ENCODE measurements at regions not wholly inside any gene's neighbourhood (a gene's known extent, or its start where the extent isn't known, plus 50 kb on each side); places are given as distances from the start of the nearest gene placed in this dataset.
"Not testable (repeated sequence)": the region's sequence is repeated elsewhere in the genome, so short reads cannot be mapped to it uniquely, and the experiment has no call there.

- no peaks in the 10 kb centered on the region for H3K9me3 ChIP-seq
- H3K4me3 ChIP-seq (ENCODE audit: low read depth, low read length) = no peak overlapping the region
- no peak for DNase-seq
- no peak for TF ChIP-seq CTCF (IDR thresholded peaks at IDR 0.05; ENCODE audit: low read depth, low read length)
- no peaks in the 10 kb centered on the region for H3K4me1 ChIP-seq
- H3K36me3 ChIP-seq = no peaks in the 10 kb centered on the region
- H3K27me3 ChIP-seq = no peaks in the 10 kb centered on the region
Measured at GRCh38 chr13:64697226-64697625, 2532.9 kb downstream of the PCDH9 start.

GRCh38 chr13:64688893-64689677, 2541.1 kb downstream of the PCDH9 start:
- DNase-seq = no peak

GRCh38 chr13:64686536-64686935, 2543.6 kb downstream of the PCDH9 start:
- H3K27me3 ChIP-seq; DNase-seq; H3K36me3 ChIP-seq; H3K9me3 ChIP-seq; H3K4me1 ChIP-seq; H3K4me3 ChIP-seq (ENCODE audit: low read depth, low read length): not testable (repeated sequence)

More at GRCh38 chr13:64688893-64689677, 2541.1 kb downstream of the PCDH9 start:
- H3K9me3 ChIP-seq = no peaks in the 10 kb centered on the region
- TF ChIP-seq CTCF (IDR thresholded peaks at IDR 0.05; ENCODE audit: low read depth, low read length) = no peak
- H3K27me3 ChIP-seq = no peaks in the 10 kb centered on the region
- H3K4me3 ChIP-seq (ENCODE audit: low read depth, low read length) = no peak overlapping the region
- H3K36me3 ChIP-seq = no peaks in the 10 kb centered on the region
- H3K4me1 ChIP-seq = no peaks in the 10 kb centered on the region

GRCh38 chr13:64684685-64685431, 2545.3 kb downstream of the PCDH9 start:
- no peak overlapping the region for H3K4me3 ChIP-seq (ENCODE audit: low read depth, low read length)
- no peak for TF ChIP-seq CTCF (IDR thresholded peaks at IDR 0.05; ENCODE audit: low read depth, low read length)
- H3K36me3 ChIP-seq = no peaks in the 10 kb centered on the region
- H3K9me3 ChIP-seq = no peaks in the 10 kb centered on the region
- H3K4me1 ChIP-seq = no peaks in the 10 kb centered on the region
- no peaks in the 10 kb centered on the region for H3K27me3 ChIP-seq
- DNase-seq = no peak

GRCh38 chr13:64684108-64684507, 2546.0 kb downstream of the PCDH9 start:
- no peaks in the 10 kb centered on the region for H3K4me1 ChIP-seq
- H3K36me3 ChIP-seq = no peaks in the 10 kb centered on the region
- DNase-seq = no peak
- H3K27me3 ChIP-seq = no peaks in the 10 kb centered on the region
- no peak overlapping the region for H3K4me3 ChIP-seq (ENCODE audit: low read depth, low read length)
- H3K9me3 ChIP-seq = no peaks in the 10 kb centered on the region
- no peak for TF ChIP-seq CTCF (IDR thresholded peaks at IDR 0.05; ENCODE audit: low read depth, low read length)

- Histone ChIP-seq H3K4me3 (ENCODE audit: low read depth, low read length) (no peak overlapping the region), H3K27me3 (no peaks in the 10 kb centered on the region), H3K9me3 (no peaks in the 10 kb centered on the region), H3K36me3 (no peaks in the 10 kb centered on the region), H3K4me1 (no peaks in the 10 kb centered on the region)
- no peak for TF ChIP-seq CTCF (IDR thresholded peaks at IDR 0.05; ENCODE audit: low read depth, low read length)
- DNase-seq = no peak
Measured at GRCh38 chr13:64680739-64681138, 2549.4 kb downstream of the PCDH9 start.

All from BE2C (cell line).